GM19023 (cell line): ENCODE measurements at regions not wholly inside any gene's neighbourhood (a gene's known extent, or its start where the extent isn't known, plus 50 kb on each side); places are given as distances from the start of the nearest gene placed in this dataset.
"Not testable (repeated sequence)": the region's sequence is repeated elsewhere in the genome, so short reads cannot be mapped to it uniquely, and the experiment has no call there.

Experiments
- ATAC-seq: cut with Tn5 transposase; IDR thresholded peaks from one replicate; pipeline ENCODE4 v1.9.1; 2021; ENCODE audit warnings: mild to moderate bottlenecking, moderate library complexity; ENCODE audit not compliant: unreplicated experiment

DNA sequence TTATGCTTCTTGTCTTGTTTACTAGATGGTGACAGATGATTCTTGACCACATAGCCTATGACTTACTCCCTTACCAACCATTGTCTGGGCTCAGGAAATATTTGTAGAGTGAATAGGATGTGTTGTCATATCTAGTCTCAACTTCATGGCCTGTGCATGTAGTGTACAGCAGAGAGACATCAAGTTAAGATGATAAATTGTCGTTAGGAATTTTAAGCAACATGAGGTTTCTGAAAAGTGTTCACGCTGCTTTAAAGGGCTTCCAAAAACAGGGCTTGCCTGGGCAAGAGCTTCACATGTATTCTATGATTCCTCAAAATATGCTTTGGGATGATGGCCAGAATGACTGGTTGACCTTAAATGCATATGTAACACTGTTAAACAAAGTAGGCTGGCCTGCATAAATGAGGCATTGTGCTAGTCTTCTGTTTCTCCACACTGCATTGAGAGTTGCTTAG lies 424.0 kb downstream of the RND3 start:
- no peak for ATAC-seq

DNA sequence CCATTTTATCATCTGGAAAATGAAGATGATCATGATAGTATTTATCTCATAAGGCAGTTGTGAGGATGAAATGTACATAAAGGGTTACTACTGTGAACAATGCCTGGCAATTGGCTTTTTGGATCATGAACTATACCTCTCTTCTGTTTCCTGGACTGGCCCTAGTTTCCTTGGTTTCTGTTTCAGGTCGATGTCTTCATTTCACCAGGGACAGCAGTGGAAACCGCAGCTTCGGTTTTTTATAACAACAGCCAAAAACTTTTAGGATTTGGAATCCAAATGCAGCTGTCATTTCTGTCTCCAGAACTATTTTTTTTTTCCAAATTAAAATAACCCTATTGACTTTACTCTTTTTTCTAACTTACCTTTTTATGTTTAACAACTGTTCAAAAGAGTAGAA lies 425.1 kb downstream of the RND3 start:
- ATAC-seq = no peak

DNA sequence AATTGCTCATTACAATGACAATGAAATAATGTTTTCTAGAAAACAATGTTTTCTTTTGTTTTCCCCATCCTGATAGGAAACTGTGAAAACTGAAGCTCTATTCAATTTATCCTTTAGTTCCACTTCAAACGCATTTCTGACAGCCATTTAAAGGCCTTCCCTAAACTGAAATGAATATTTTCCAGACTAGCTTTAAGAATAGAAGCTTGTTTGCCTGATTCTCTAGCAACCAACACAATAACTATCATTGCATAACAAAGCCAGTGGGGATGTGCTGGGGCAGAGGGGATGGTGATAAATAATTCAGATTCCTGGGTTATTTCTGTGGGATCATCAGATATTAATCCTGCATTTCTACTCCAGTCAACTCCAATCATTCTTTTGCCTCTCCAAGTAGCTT lies 427.1 kb downstream of the RND3 start:
- no peak for ATAC-seq

DNA sequence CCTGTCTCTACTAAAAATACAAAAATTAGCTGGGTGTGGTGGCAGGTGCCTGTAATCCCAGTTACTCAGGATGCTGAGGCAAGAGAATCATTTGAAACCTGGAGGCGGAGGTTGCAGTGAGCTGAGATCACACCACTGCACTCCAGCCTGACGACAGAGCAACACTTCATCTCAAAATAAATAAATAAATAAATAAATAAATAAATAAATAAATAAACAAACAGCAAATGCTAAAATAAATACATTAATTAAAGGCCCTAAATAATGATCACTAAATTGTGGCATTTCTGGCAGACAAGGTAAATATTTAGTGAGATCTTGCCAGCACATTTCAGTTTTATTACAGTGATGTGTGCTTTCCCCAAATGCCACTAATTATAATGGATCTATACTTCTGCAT lies 427.8 kb downstream of the RND3 start:
- not testable (repeated sequence) for ATAC-seq

DNA sequence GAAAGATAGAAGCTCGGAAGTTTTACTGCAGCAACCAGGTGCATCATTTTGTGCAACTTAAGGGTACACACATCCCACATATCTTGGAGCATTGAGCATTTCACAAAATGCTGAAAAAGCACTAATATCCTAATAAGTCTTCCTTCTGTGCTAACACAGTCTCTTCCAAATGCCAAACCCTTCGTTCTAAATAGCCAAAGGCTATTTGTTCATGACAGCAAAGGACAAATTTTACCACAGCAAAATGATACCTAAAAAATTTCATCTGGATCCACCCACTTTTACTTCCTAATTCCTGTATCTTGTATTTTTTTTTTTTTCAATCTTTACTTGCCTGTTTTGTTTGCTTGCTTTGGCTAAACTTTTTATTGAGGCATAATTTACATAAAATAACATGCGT lies 435.0 kb downstream of the RND3 start:
- no peak for ATAC-seq

DNA sequence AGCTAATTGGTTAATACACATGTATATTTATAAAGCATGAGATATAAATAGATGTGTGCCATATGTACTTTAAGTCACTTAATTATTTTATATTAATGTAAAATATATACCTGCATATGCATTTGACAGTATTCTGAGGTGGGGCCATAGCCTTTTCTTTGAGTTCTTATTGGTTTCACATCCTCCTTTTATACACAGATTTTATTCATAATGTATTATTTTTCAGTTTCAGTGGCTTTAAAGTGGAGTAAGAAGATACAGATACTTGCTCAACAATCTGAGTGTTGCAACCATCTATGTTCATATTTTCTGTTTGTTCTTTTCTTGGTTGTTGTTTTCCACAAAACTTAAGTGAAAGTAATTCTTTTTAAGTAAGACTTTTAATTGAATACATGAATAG lies 436.5 kb downstream of the RND3 start:
- ATAC-seq = no peak

DNA sequence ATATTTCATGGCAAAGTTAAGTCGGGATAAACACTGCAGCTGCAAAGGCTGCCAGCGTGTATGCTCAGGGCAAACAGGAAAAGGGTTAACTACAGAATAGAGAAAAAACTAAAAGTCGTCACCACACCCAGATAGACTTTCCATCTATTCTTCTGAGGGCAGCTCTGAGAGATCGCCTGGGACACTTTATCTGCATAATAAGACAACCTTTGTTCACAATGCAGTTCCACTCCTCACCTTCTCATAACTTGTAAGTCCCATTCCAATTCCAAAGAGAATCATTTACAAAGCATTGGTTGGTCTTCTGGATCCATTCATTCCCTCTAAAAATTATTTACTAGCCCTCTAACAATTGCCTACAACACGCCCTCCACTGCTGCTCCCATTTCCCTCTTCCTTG lies 437.4 kb downstream of the RND3 start:
- no peak for ATAC-seq

DNA sequence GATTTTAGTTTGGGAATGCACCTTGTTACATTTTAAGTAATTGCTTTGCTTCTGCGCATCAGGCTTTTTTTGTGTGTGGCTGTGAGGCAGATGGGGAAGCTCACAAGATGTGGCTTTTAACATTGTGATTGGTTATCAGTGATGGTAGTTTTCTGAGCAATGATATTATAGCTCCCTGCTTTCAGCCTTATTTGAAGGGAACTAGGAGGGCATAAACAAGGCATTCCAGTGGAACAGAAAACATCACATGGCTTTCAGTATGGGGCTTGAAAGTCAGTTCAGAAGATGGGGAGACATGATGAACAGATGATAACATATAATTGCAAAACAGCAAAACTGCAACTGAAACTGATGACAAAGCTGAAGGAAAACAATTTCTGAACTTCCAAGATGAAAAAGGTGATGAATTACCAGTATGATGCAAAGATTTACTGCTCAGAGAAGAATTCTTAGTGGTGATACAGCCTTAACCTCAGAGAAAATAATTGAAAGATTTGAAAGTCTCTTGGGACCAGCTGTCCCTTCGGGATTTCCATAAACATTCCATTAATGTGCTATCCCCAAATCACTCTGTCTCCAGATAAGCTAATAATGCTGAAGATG lies 439.7 kb downstream of the RND3 start:
- ATAC-seq = no peak

DNA sequence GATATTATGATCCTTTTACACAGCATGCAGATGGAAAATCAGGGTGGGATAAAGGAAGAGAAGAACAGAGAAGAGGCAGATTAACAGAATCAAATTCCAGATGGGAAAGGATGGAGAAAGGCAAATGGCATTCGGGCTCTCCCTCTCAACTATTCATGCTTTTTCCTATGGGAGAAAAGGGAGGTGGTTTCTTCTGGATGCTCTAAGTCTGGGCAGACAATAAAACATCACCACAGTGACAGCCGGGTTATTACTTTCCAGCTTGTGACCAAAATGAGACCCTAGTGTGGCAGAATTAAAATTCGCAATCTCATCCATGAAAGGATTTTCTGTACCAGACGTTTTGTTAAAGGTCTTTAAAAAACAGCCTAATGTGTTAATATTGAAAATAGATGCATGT lies 440.7 kb downstream of the RND3 start:
- no peak for ATAC-seq

DNA sequence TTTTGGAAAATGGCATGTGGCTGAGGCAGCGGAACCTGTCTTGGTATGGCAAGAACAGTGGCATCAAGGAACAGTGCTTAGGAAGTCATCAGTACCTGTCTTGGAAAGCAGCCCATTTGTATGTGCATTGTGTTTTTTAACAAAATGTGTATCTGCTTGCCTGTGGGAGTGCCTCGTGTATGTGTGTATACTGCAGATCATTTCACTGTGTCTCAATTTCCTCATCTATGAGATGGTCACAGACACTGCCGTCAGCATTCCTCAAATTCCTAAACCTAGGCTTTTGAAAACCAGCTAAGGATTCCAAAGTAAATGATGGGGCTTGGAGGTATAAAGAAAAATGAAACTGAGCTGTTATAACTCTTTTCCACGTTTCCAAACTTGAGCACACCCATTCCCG lies 441.3 kb downstream of the RND3 start:
- no peak for ATAC-seq

DNA sequence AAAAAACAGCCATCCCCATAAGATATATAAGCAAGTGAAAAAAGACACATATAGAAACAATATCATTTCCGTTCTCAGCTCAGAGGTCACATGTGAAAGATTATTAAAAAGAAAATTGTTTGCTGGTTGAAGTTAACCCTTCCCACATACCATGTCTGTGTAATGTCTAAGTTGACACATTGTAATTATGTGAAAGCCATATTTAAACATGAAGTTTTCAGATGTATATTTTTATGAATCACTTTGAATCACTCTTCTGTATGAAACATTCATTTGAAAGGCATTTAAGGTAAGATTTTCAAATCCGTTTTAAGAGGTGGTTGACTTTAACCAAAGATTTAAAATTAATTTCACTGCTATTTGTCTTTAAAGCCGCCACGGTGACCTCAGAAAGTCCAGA lies 441.9 kb downstream of the RND3 start:
- no peak for ATAC-seq

DNA sequence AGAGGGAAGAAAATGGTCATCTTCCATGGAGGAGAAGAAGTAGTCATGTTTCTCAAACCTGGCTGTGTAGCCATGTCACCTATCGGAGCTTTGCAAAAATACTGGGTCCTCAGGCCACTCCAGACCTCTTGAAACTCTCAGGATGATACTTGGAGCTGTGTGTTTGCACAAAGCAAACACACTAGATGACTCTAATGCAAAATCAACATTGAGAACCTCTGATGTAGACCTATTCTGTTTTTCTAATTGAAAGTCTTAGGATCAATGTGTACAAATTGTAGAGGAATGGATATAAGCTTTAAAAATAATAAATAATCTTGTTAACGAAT lies 444.3 kb downstream of the RND3 start:
- no peak for ATAC-seq

DNA sequence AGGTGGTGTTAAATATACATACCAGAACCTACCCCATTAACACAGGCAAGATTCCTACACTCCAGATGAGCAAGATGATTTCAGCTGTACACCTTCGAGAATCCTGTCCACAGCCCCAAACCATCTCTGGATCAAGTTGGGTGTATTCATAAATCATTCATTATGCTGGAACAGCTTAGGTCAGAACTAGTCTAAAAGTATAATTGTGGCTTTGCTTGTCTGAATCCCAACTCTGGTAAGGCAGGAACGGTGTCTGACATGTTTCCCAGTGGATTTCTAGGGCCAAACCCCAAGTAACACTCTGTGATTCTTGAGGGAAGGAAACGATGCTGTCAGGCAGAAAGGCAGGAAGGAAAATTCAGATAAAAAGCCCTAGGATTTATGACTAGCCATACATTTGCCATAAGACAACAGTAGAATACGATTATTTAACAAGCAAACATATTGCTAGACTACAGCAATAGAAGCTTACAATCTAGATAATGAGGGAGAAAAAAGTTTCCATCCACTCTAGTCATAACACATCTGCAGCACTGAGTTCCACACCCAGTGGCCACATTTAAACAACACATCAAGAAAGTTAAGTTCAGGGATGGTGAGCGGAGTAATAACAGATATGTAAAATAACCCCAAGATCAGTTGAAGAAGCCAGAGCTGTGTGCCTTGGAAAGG lies 444.8 kb downstream of the RND3 start:
- no peak for ATAC-seq

DNA sequence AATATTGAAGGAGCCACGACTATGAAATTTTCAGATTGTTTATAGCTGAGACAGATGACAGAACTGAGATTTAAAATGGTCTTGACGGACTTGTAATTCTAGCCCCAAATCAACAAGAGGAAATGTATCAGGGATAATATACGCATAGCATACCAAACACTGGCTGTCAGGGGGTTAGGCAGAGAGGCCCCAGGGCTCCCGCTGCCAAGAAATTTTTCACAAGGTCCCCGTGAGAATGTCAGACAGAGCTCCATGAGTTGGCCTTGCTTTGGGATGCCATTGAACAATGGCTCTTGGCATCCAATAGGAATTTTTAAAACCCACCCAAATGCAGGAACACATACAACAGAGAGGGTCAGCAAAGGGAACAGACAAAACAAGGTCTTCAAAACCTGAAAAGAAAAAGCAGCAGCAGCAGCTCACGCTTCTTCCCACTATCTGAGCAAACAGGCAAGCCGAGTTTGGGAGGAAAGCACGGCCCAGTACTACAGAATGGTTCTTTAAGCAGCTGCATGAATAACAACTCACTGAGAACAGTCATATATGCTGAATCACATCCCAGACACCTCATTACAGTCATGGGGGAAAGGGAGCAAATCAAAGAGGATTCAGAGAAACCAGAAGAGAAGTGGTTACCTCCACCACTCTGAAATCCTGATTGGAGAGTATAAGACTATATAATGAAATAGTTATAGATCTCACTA lies 445.6 kb downstream of the RND3 start:
- no peak for ATAC-seq

DNA sequence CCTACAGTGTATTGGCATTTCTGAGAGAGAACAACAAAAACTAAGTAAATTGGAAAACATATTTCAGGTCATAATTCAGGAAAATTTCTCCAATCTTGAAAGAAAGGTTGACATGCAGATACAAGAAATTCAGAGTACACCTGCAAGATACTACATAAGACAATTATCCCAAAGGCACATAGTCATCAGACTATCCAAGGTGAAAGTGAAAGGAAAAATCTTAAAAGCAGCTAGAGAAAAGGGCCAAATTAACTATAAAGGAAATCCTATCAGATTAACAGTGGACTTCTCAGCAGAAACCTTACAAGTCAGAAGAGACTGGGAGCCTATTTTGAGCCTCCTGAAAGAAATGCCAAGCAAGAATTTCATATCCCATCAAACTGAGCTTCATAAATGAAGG lies 449.0 kb upstream of the MMADHC start:
- no peak for ATAC-seq

DNA sequence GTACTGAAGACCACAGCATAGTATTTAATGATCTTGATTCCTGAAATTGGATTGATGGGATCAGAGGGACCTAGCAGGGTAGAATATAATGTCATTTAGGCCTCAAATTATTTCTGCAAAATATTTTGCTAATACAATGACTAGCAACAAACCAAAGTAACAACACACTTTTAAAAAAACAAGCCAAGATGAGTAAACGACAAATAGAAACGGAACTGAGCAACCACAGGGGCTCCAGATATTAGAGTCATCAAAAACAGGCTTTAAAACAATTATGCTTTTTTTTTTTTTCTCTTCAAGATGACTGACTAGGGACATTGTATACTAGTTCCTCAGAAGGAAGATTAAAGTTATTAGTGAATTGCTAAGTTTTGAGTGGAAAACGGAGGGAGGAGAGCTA lies 447.1 kb upstream of the MMADHC start:
- ATAC-seq = no peak

DNA sequence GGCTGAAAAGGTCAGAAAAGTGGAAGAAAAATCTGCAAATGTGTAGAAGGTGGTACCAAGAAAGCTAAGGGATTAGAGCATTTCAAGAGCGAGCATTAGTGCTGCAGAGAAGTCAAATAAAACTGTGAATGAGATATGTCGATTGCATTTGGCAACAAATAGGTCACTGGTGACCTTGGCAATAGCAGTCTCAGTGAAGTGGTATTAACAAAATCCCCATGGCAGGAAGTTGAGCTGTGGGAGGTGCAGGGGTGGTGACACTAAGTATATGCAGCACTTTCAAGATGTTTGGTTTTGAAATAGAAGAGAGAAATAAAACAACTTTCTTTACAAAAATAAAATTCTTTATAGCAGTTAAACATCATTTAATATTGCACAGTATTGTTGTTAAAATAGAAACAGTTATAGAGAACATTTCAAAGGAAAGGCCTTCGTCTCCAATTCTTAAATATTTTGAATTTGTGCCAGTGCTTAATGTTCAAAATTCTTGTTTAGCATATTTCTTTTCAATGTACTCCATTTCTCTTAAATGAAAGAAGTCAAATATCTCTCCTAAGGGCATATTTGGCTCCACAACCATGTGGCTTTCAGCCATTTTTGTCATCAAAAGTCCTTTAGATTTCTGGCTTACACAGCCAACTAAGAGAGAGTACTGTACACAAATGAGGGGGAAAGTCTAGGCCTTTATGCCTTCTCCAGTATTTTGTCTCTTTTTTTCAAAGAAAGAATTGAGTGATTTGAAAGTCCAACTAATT lies 443.0 kb upstream of the MMADHC start:
- no peak for ATAC-seq

DNA sequence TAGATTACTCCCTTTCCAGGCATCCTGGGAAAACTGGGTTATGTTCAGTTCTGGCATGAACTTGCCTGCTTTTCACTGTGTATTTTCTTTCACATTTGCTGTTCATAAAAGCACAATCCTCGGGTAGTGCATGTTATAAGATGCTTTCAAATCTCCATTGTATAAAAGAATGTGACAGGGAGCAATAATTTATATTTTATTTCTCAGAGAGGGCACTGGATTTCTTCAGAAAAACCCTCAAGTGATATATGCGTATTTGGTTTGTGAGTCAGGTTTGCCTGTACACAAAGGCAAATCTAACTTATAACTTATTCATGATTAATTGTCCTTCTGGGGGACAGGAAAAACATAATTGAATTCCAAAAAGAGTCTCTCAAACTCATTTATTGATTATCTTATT lies 440.7 kb upstream of the MMADHC start:
- no peak for ATAC-seq

DNA sequence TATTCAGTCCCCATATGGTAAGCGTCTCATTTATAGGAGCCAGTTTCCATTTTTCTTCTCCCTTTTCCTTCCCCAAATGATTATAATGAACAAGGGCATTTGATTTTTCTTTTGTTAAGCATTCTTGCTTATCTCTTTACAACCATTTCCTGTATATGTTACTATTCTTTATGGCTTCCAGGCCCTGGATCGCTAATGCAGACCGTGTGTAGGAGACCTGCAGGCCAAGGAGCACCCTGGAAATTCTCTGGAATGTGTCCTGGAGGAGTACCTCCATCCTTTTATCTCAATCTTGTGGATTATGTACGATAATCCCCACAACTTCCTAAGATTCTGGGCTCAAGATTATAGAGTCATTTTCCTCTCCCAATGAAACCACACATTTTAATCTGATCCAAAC lies 439.6 kb upstream of the MMADHC start:
- no peak for ATAC-seq

DNA sequence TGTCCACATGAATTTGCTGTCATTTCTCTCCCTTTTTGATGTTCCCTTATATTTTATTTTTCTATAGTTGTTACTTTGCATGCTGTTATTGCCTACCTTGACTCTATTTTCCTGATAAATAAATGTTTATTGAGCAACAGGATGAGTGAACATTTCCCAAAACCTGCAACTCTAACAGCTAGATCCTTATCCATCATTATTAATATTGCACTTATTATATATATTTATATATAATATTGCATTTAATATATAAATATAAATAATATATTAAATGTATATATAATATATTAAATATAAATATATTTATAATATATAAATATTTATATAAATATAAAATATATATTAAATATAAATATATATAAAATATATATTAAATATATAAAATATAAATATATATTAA lies 436.1 kb upstream of the MMADHC start:
- no peak for ATAC-seq

DNA sequence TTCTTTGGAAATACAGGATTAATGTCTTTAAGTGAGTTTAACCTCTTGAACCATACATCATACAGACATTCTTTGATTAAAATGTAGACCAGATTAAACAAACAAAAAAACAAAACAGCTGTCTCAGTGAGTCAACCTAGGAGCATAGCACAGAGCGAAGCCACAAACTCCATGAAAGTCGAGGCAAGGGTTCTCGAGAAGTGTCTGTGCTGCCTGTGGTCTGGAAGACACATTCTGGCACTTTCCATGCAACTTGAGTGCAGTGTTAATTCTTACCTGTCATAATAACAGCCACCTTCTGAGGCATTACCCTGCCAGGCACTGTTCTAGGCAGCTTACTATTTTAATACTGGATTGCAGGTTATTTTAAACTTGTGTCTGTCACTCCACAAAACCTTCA lies 435.5 kb upstream of the MMADHC start:
- ATAC-seq = no peak
